H1 (cell line): ENCODE measurements at regions not wholly inside any gene's neighbourhood (a gene's known extent, or its start where the extent isn't known, plus 50 kb on each side); places are given as distances from the start of the nearest gene placed in this dataset.
A peak's percentile ranks its signal among the peaks of the same experiment; 100 is the strongest.

Experiments used
- CTCF ChIA-PET: fragments of 300-600 bp; sonication (Branson Sonifier 250); formaldehyde crosslinking; loops from one replicate; lab custom pipeline; 2021; ENCODE audit not compliant: partially characterized antibody; lab: Charles Lee
- POLR2A ChIA-PET: fragments of 300-600 bp; sonication (Branson Sonifier 250); formaldehyde crosslinking; loops from one replicate; lab custom pipeline; 2021; ENCODE audit warnings: inconsistent platforms; ENCODE audit not compliant: partially characterized antibody; lab: Charles Lee
- DNase-seq, 2 experiments: peaks; one replicate each; pipeline versions ENCODE4 v3.0.0 to v3.0.0-alpha.2; 2010 to 2022; ENCODE audit warnings: low spot score in 2 of 2, low read depth in 1 of 2, mixed read lengths in 1 of 2
- FAIRE-seq: peaks from 2 replicates; lab custom pipeline; 2011; peaks lifted over from hg19 to GRCh38; lab: Jason Lieb, UNC
- H2AFZ ChIP-seq: 2 replicates; pipeline ENCODE4 v1.8.1; 2012; ENCODE audit warnings: low read length, inconsistent platforms
- H2AK5ac ChIP-seq: 2 replicates; pipeline ENCODE4 v1.6.1; 2013; ENCODE audit warnings: low read depth, low read length
- H2BK120ac ChIP-seq: replicated peaks from 2 replicates; pipeline ENCODE3; 2013; ENCODE audit warnings: low read depth, low read length, inconsistent platforms
- H2BK12ac ChIP-seq: 2 replicates; pipeline ENCODE4 v1.6.1; 2013; ENCODE audit warnings: low read depth, low read length
- H2BK15ac ChIP-seq: 2 replicates; pipeline ENCODE4 v1.6.1; 2013; ENCODE audit warnings: low read length
- H2BK20ac ChIP-seq: 2 replicates; pipeline ENCODE4 v1.6.1; 2013; ENCODE audit warnings: low read length
- H2BK5ac ChIP-seq: 2 replicates; pipeline ENCODE4 v1.6.1; 2013; ENCODE audit warnings: low read depth, low read length
- H3K14ac ChIP-seq: 2 replicates; pipeline ENCODE4 v1.6.1; 2013; ENCODE audit warnings: inconsistent platforms; ENCODE audit not compliant: insufficient read length
- H3K18ac ChIP-seq: 2 replicates; pipeline ENCODE4 v1.6.1; 2013; ENCODE audit warnings: low read length; ENCODE audit errors: extremely low read depth
- H3K23ac ChIP-seq: 2 replicates; pipeline ENCODE4 v1.6.1; 2013; ENCODE audit warnings: inconsistent platforms; ENCODE audit not compliant: insufficient read length
- H3K23me2 ChIP-seq: 2 replicates; pipeline ENCODE4 v1.6.1; 2013; ENCODE audit warnings: low read depth, low read length
- H3K27ac ChIP-seq: 2 replicates; pipeline ENCODE4 v1.6.1; 2011; ENCODE audit warnings: low read depth, low read length, inconsistent platforms
- H3K27me3 ChIP-seq, 4 experiments: replicated peaks in 1 of 4; 1 replicate in 1 of 4; 2 replicates in 3 of 4; pipeline versions ENCODE4 v1.6.1 to v1.8.1; 2011 to 2013; ENCODE audit warnings: low read length in 3 of 4, mild to moderate bottlenecking in 3 of 4, inconsistent platforms in 2 of 4, mixed read lengths in 2 of 4, moderate library complexity in 1 of 4; ENCODE audit not compliant: control insufficient read depth in 3 of 4, insufficient read depth in 3 of 4; ENCODE audit errors: extremely low read depth in 1 of 4
- H3K36me3 ChIP-seq, 4 experiments: 2 replicates each; pipeline versions ENCODE4 v1.6.1 to v1.8.1; 2011 to 2013; ENCODE audit warnings: mild to moderate bottlenecking in 4 of 4, low read length in 3 of 4, moderate library complexity in 2 of 4, control low read depth in 1 of 4, inconsistent platforms in 1 of 4; ENCODE audit not compliant: insufficient read depth in 4 of 4, control insufficient read depth in 2 of 4
- H3K4ac ChIP-seq: replicated peaks from 2 replicates; pipeline ENCODE3; 2013; ENCODE audit warnings: low read length, low read depth, mixed read lengths, inconsistent platforms; ENCODE audit not compliant: insufficient read length
- H3K4me1 ChIP-seq, 4 experiments: replicated peaks in 1 of 4; 1 replicate in 1 of 4; 2 replicates in 3 of 4; pipeline versions ENCODE4 v1.6.1 to v1.8.1; 2011 to 2013; ENCODE audit warnings: low read length in 3 of 4, inconsistent platforms in 2 of 4, mixed read lengths in 1 of 4; ENCODE audit not compliant: insufficient read depth in 4 of 4, control insufficient read depth in 3 of 4
- H3K4me2 ChIP-seq, 2 experiments: 2 replicates each; pipeline versions ENCODE4 v1.6.1 to v1.8.1; 2011 to 2013; ENCODE audit warnings: low read depth in 2 of 2, low read length in 2 of 2, control low read depth in 1 of 2, inconsistent platforms in 1 of 2, mild to moderate bottlenecking in 1 of 2; ENCODE audit not compliant: insufficient read depth in 1 of 2
- H3K4me3 ChIP-seq, 4 experiments: fragments of 200-600, 300-600 bp in 1 of 4; sonication (generic), shearing (Covaris generic), sonication (Bioruptor Twin) in 1 of 4; 2 replicates each; pipeline versions ENCODE4 v1.5.1 to v1.8.1; 2011 to 2016; ENCODE audit warnings: low read length in 4 of 4, low read depth in 3 of 4, control low read depth in 2 of 4, inconsistent platforms in 2 of 4, mild to moderate bottlenecking in 2 of 4, mixed read lengths in 1 of 4, moderate library complexity in 1 of 4; ENCODE audit not compliant: insufficient read depth in 2 of 4; ENCODE audit errors: extremely low read depth in 1 of 4
- H3K56ac ChIP-seq: replicated peaks from 2 replicates; pipeline ENCODE3; 2013; ENCODE audit warnings: low read depth, mild to moderate bottlenecking, mixed read lengths, low read length, inconsistent platforms; ENCODE audit not compliant: insufficient read length
- H3K79me1 ChIP-seq: 2 replicates; pipeline ENCODE4 v1.6.1; 2013; ENCODE audit warnings: low read depth, low read length, control low read depth
- H3K79me2 ChIP-seq, 2 experiments: 2 replicates each; pipeline versions ENCODE4 v1.6.1 to v1.8.1; 2012 to 2013; ENCODE audit warnings: low read length in 2 of 2, mild to moderate bottlenecking in 2 of 2, inconsistent platforms in 1 of 2; ENCODE audit not compliant: insufficient read depth in 2 of 2, control insufficient read depth in 1 of 2
- H3K9ac ChIP-seq, 4 experiments: replicated peaks in 1 of 4; 1 replicate in 1 of 4; 2 replicates in 3 of 4; pipeline versions ENCODE4 v1.6.1 to v1.8.1; 2011 to 2013; ENCODE audit warnings: low read depth in 3 of 4, low read length in 3 of 4, control low read depth in 2 of 4, mild to moderate bottlenecking in 2 of 4, moderate library complexity in 2 of 4, inconsistent platforms in 1 of 4; ENCODE audit errors: extremely low read depth in 1 of 4
- H3K9me3 ChIP-seq, 2 experiments: 2 replicates each; pipeline versions ENCODE4 v1.6.1 to v1.8.1; 2012 to 2013; ENCODE audit warnings: mild to moderate bottlenecking in 2 of 2, moderate library complexity in 2 of 2, control low read depth in 1 of 2, inconsistent platforms in 1 of 2, low read depth in 1 of 2, low read length in 1 of 2, mixed read lengths in 1 of 2; ENCODE audit not compliant: insufficient read depth in 2 of 2
- H4K20me1 ChIP-seq, 2 experiments: replicated peaks in 1 of 2; 2 replicates each; pipeline versions ENCODE3 to v1.8.1; 2011 to 2013; ENCODE audit warnings: inconsistent platforms in 2 of 2, low read length in 2 of 2, mild to moderate bottlenecking in 1 of 2; ENCODE audit not compliant: insufficient read depth in 2 of 2, control insufficient read depth in 1 of 2
- H4K5ac ChIP-seq: 2 replicates; pipeline ENCODE4 v1.6.1; 2013; ENCODE audit warnings: low read length, low read depth, mixed read lengths, inconsistent platforms; ENCODE audit not compliant: insufficient read length
- H4K8ac ChIP-seq: 2 replicates; pipeline ENCODE4 v1.8.0; 2013; ENCODE audit warnings: mild to moderate bottlenecking, moderate library complexity, low read length, inconsistent platforms; ENCODE audit not compliant: insufficient read depth; ENCODE audit errors: extremely low read depth
- H4K91ac ChIP-seq: replicated peaks from 2 replicates; pipeline ENCODE3; 2013; ENCODE audit warnings: low read length, mixed read lengths, inconsistent platforms; ENCODE audit not compliant: insufficient read length
- ATF3 ChIP-seq: IDR thresholded peaks from 2 replicates; pipeline ENCODE4 v1.6.1; 2011; ENCODE audit warnings: low read depth, mild to moderate bottlenecking, low read length; ENCODE audit not compliant: insufficient read depth
- CEBPB ChIP-seq: IDR thresholded peaks from 2 replicates; pipeline ENCODE4 v1.6.1; 2012; ENCODE audit warnings: low read depth, low read length
- CHD1 ChIP-seq: IDR thresholded peaks from 2 replicates; pipeline ENCODE4 v1.6.1; 2012; ENCODE audit warnings: low read depth, low read length, improper control_type of control experiment
- CREB1 ChIP-seq: IDR thresholded peaks from 2 replicates; pipeline ENCODE4 v1.6.1; 2012; ENCODE audit warnings: inconsistent platforms
- EP300 ChIP-seq, 2 experiments: IDR thresholded peaks; 1 replicate in 1 of 2; 2 replicates in 1 of 2; pipeline ENCODE4 v1.6.1; 2011 to 2012; ENCODE audit warnings: low read depth in 2 of 2, low read length in 2 of 2, mild to moderate bottlenecking in 2 of 2, borderline replicate concordance in 1 of 2, inconsistent platforms in 1 of 2, moderate library complexity in 1 of 2
- GABPA ChIP-seq: IDR thresholded peaks from 2 replicates; pipeline ENCODE4 v1.6.1; 2011; ENCODE audit warnings: mild to moderate bottlenecking, low read length, moderate library complexity, borderline replicate concordance; ENCODE audit not compliant: insufficient read depth
- JUND ChIP-seq: IDR thresholded peaks from 2 replicates; pipeline ENCODE4 v1.6.1; 2011; ENCODE audit warnings: mild to moderate bottlenecking, improper control_type of control experiment, low read length
- NANOG ChIP-seq: IDR thresholded peaks from 2 replicates; pipeline ENCODE4 v1.6.1; 2011; ENCODE audit warnings: low read length, low read depth, mild to moderate bottlenecking, inconsistent platforms; ENCODE audit not compliant: insufficient read depth, poor library complexity, severe bottlenecking
- PHF8 ChIP-seq: fragments of 200-600 bp; sonication (generic); conservative IDR thresholded peaks from 2 replicates; pipeline ENCODE4 v1.7.1; 2012; ENCODE audit warnings: low read depth, mild to moderate bottlenecking, inconsistent platforms, low read length, moderate library complexity
- RNF2 ChIP-seq: fragments of 200-900, 300-1000 bp; sonication (generic); IDR thresholded peaks from 2 replicates; pipeline ENCODE4 v1.7.1; 2016; ENCODE audit warnings: borderline replicate concordance, low read depth, mild to moderate bottlenecking, antibody characterized with exemption, low read length; ENCODE audit not compliant: poor library complexity, severe bottlenecking; ENCODE audit errors: missing control alignments
- RXRA ChIP-seq: IDR thresholded peaks from 2 replicates; pipeline ENCODE4 v1.6.1; 2011; ENCODE audit warnings: low read depth, mild to moderate bottlenecking, low read length, moderate library complexity; ENCODE audit not compliant: insufficient read depth
- SP1 ChIP-seq: IDR thresholded peaks from 2 replicates; pipeline ENCODE4 v1.6.1; 2011; ENCODE audit warnings: low read depth, low read length
- TAF1 ChIP-seq: IDR thresholded peaks from 2 replicates; pipeline ENCODE4 v1.6.1; 2011; ENCODE audit warnings: mild to moderate bottlenecking, low read depth, low read length
- WGBS, 2 experiments: shearing (Covaris generic) in 1 of 2; methylation state at CpG; one replicate each; pipeline versions ENCODE4 v1.1.6 to v1.1.7; 2013 to 2015; ENCODE audit warnings: low lambda C conversion rate in 2 of 2, mixed read lengths in 2 of 2, inconsistent platforms in 1 of 2, low coverage in 1 of 2, missing lambda C conversion rate in 1 of 2; ENCODE audit not compliant: insufficient replicate concordance in 2 of 2, insufficient coverage in 1 of 2, insufficient read length in 1 of 2; ENCODE audit errors: extremely low coverage in 1 of 2, missing lambda C conversion rate in 1 of 2; 5-methylcytosine and 5-hydroxymethylcytosine counted together

DNA sequence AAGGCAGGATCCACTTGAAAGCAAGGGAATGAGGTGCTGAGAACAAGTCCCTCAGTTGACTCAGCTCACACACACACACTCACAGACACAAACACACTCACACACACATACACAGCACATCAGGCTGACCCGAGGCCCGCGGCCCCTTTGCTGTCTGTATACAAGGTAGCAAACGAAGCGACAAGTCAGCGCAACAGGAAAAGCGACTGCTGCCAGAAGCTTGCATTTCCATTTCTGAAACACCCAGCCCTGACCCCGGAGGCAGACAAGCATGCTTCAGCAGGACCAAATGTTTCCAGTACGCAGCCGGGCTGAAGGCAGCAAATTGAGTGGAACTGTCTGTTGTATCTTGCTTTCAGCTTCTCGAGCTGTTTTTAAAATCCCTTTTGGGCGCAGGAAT, 501.6 kb downstream of the NPHP4 start:
- H4K8ac ChIP-seq, result no peak overlapping the region
- no peak overlapping the region for H3K4me3 ChIP-seq
- H2AK5ac ChIP-seq, result no peak overlapping the region
- CTCF ChIA-PET, result interaction anchor here (0.6 to 4.0 kb wide), 7 partner anchors 10 to 425 kb away, joined by 3 to 21 read pairs (median 4); no protein-coding TSS in a partner anchor
- DNase-seq, result no peak
- no peak overlapping the region for H3K9ac ChIP-seq
- no peaks in the 10 kb centered on the region for H3K36me3 ChIP-seq
- H2BK20ac ChIP-seq, result no peak overlapping the region
- WGBS, 2 experiments, result 91% methylated on average over 12 of the region's 12 CpGs; no CpG with 5 or more reads in 1 of the 2 experiments
- H2BK5ac ChIP-seq, result no peak overlapping the region
- no peaks in the 10 kb centered on the region for H3K79me1 ChIP-seq
- H3K4me1 ChIP-seq, result no peaks in the 10 kb centered on the region
- no peak overlapping the region for H3K4ac ChIP-seq
- H3K79me2 ChIP-seq, result no peaks in the 10 kb centered on the region
- no peaks in the 10 kb centered on the region for H3K9me3 ChIP-seq
- FAIRE-seq, result no peak
- no peak overlapping the region for H4K91ac ChIP-seq
- H3K23ac ChIP-seq, result no peak overlapping the region
- H2BK15ac ChIP-seq, result no peak overlapping the region
- 0 out of 7 replicates have a peak, but pooled peaks cover 0 to 2% (median 0%) of the 10 kb centered on the region in 4 experiments for H3K27me3 ChIP-seq
- peaks cover 5% of the 10 kb centered on the region; the same call in 1 of the 2 replicates for H3K23me2 ChIP-seq
- no peak overlapping the region for H2BK120ac ChIP-seq
- no peak overlapping the region for H2BK12ac ChIP-seq
- POLR2A ChIA-PET, result no interaction called here
- H3K4me2 ChIP-seq, result no peak overlapping the region
- 0 out of 2 replicates have a peak overlapping the region, but pooled peaks have one; percentile 9 for H2AFZ ChIP-seq
- H3K56ac ChIP-seq, result no peak overlapping the region
- H4K5ac ChIP-seq, result no peak overlapping the region
- H3K27ac ChIP-seq, result no peak overlapping the region
- no peak overlapping the region for H3K14ac ChIP-seq
- no peak overlapping the region for H3K18ac ChIP-seq
- H4K20me1 ChIP-seq, result peaks cover 0 to 2% of the 10 kb centered on the region in 2 experiments
- no peak for TF ChIP-seq RXRA
- no peak for TF ChIP-seq CHD1
- TF ChIP-seq CREB1, result no peak
- TF ChIP-seq EP300 (IDR thresholded peaks at IDR 0.05; ENCODE audit: borderline replicate concordance in 1 of 2, low read depth in 2 of 2, low read length in 2 of 2), result no peak
- TF ChIP-seq GABPA, result no peak
- TF ChIP-seq RNF2, result no peak
- no peak for TF ChIP-seq JUND
- no peak for TF ChIP-seq NANOG
- no peak for TF ChIP-seq SP1
- TF ChIP-seq TAF1, result no peak
- no peak for TF ChIP-seq ATF3
- no peak for TF ChIP-seq PHF8
- no peak for TF ChIP-seq CEBPB
